ENCODE measurements at regions not wholly inside any gene's neighbourhood (a gene's known extent, or its start where the extent isn't known, plus 50 kb on each side); places are given as distances from the start of the nearest gene placed in this dataset.
"Not testable (repeated sequence)": the region's sequence is repeated elsewhere in the genome, so short reads cannot be mapped to it uniquely, and the experiment has no call there.

DNA sequence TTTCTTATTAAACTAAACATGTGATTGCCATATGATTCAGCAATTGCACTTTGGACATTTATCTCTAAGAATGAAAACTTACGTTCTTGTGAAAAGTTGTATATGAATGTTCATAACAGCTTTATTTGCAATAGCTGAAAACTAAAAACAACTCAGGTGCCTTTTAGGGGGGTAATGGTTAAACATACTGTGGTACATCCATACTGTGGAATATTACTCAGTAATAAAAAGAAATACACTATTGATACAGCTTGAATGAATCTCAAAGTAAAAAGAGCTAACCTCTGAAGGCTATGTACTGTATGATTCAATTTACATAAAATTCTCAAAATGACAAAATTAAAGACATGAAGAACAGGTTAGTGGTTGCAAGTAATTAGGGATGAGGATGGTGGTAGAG is 339.5 kb upstream of the PAPPA start:
- Mint-ChIP-seq H3K4me3 (ENCODE audit: low read depth) (no peak overlapping the region), H3K4me1 (ENCODE audit: low read depth) (no peaks in the 10 kb centered on the region), H3K27me3 (ENCODE audit: low read depth) (no peaks in the 10 kb centered on the region), H3K36me3 (ENCODE audit: low read depth) (no peaks in the 10 kb centered on the region), H3K27ac (no peak overlapping the region), H3K9me3 (peaks cover 3% of the 10 kb centered on the region)
- intact Hi-C loops (cut with micrococcal nuclease), result no loop called here
- DNase-seq (ENCODE audit: low spot score), result no peak

DNA sequence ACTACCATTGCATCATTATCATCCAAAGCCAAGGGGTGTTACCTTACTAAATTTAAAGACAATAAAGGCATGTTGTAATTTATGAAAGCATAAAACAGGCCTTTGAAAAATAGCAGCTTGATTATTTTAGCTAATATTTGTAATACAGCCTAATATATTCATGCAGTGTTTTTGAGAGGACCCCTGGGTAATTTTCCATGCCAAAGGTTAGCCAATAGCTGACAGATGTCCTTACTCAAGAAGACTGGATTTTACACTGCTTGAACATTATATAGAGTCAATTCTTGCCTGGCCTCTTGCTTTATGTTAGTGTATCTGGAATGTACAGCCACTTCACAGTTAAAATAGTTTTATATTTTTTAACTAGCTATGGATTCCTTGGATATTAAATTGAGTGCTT is 337.8 kb upstream of the PAPPA start:
- no peak overlapping the region for H3K4me3 Mint-ChIP-seq (ENCODE audit: low read depth)
- H3K36me3 Mint-ChIP-seq (ENCODE audit: low read depth), result no peaks in the 10 kb centered on the region
- H3K27me3 Mint-ChIP-seq (ENCODE audit: low read depth), result no peaks in the 10 kb centered on the region
- peaks cover 9% of the 10 kb centered on the region for H3K9me3 Mint-ChIP-seq
- intact Hi-C loops (cut with micrococcal nuclease), result no loop called here
- no peak for DNase-seq (ENCODE audit: low spot score)
- H3K4me1 Mint-ChIP-seq (ENCODE audit: low read depth), result no peaks in the 10 kb centered on the region
- no peak overlapping the region for H3K27ac Mint-ChIP-seq

DNA sequence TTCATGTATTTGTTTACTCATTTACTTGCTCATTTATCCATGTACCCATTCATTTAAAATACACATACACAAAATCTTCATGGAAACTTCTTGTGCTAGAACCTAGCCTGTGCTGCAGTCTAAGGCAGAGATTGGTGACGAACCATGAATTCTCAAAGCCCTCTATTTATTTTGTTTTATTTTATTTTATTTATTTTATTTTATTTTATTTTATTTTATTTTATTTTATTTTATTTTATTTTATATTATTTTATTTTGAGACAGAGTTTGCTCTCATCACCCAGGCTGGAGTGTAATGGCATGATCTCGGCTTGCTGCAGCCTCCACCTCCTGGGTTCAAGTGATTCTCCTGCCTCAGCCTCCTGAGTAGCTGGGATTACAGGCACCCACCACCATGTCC is 334.9 kb upstream of the PAPPA start:
- H3K27me3 Mint-ChIP-seq (ENCODE audit: low read depth); DNase-seq (ENCODE audit: low spot score); H3K27ac Mint-ChIP-seq; H3K4me1 Mint-ChIP-seq (ENCODE audit: low read depth); H3K36me3 Mint-ChIP-seq (ENCODE audit: low read depth); H3K4me3 Mint-ChIP-seq (ENCODE audit: low read depth); intact Hi-C loops (cut with micrococcal nuclease): not testable (repeated sequence)
- peaks cover 24% of the 10 kb centered on the region for H3K9me3 Mint-ChIP-seq

DNA sequence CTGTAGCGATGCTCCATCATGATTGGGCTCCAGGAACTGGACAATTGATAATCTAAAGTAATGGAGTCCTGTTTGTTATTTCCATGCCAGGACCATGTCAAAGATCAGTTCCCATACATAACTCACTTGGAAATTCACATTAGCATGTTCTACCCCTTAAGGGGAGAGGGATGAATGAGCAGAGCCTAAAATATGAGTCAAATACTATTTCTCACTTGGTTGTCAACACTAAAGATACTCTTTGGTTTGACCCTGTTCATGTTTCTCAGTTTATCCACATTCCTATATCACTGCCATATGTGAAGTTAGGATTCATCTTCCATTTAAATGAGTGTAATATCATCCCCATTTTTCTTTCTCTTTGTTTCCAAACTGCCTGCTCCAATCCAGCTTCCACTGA is 321.6 kb upstream of the PAPPA start:
- Mint-ChIP-seq H3K27me3 (ENCODE audit: low read depth) (no peaks in the 10 kb centered on the region), H3K27ac (no peak overlapping the region), H3K36me3 (ENCODE audit: low read depth) (no peaks in the 10 kb centered on the region), H3K9me3 (no peaks in the 10 kb centered on the region), H3K4me3 (ENCODE audit: low read depth) (no peak overlapping the region), H3K4me1 (ENCODE audit: low read depth) (no peaks in the 10 kb centered on the region)
- intact Hi-C loops (cut with micrococcal nuclease), result no loop called here
- no peak for DNase-seq (ENCODE audit: low spot score)

DNA sequence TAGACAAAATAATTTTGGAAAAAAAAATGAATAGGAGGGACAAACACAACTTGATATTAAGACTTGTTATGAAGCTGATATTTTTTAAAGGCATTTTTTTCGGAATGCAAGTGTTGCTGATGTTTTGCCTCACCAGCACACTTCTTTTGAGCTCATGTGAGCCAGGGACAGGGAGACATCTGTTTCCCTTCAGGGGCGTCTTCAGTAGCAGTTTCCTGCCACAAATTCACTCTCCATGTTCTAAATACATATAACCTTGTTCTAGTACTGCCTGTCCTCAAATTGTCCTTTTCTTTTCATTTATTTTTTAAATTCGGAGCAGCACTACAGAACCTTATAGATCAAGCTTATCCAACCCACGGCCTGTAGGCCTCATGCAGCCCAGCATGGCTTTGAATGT is 316.0 kb upstream of the PAPPA start:
- DNase-seq (ENCODE audit: low spot score), result no peak
- intact Hi-C loops (cut with micrococcal nuclease), result no loop called here
- no peaks in the 10 kb centered on the region for H3K27me3 Mint-ChIP-seq (ENCODE audit: low read depth)
- H3K4me1 Mint-ChIP-seq (ENCODE audit: low read depth), result no peaks in the 10 kb centered on the region
- H3K36me3 Mint-ChIP-seq (ENCODE audit: low read depth), result no peaks in the 10 kb centered on the region
- H3K27ac Mint-ChIP-seq, result no peak overlapping the region
- H3K9me3 Mint-ChIP-seq, result peaks cover 16% of the 10 kb centered on the region
- H3K4me3 Mint-ChIP-seq (ENCODE audit: low read depth), result no peak overlapping the region

DNA sequence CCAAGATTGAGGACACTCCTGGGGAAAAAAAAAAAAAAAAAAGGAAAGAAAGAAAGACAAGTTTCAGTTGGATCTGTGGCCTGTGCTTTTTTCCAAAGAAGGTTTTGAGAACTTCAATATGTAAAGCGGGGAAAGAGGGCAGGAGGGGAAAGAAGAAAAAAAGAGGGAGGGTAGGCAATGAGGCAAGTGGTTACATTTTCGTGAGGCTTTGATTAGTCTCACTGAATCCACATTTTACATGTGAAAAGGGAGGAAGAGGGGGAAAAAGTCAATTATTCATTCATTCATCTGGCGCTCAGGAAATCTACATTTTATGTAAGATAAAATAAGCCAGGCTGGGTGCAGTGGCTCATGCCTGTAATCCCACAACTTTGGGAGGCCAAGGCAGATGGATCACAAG is 315.2 kb upstream of the PAPPA start:
- no peak for DNase-seq (ENCODE audit: low spot score)
- intact Hi-C loops (cut with micrococcal nuclease), result no loop called here
- Mint-ChIP-seq H3K27ac (no peak overlapping the region), H3K9me3 (peaks cover 16% of the 10 kb centered on the region), H3K4me1 (ENCODE audit: low read depth) (no peaks in the 10 kb centered on the region), H3K4me3 (ENCODE audit: low read depth) (no peak overlapping the region), H3K27me3 (ENCODE audit: low read depth) (no peaks in the 10 kb centered on the region), H3K36me3 (ENCODE audit: low read depth) (no peaks in the 10 kb centered on the region)

DNA sequence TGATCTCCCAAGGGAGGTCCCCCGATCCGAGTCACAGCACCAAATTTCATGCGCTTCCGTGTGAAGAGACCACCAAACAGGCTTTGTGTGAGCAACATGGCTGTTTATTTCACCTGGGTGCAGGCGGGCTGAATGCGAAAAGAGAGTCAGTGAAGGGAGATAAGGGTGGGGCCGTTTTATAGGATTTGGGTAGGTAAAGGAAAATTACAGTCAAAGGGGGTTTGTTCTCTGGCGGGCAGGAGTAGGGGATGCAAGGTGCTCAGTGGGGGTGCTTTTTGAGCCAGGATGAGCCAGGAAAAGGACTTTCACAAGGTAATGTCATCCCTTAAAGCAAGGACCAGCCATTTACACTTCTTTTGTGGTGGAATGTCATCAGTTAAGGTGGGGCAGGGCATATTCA is 309.2 kb upstream of the PAPPA start:
- intact Hi-C loops (cut with micrococcal nuclease); H3K4me1 Mint-ChIP-seq (ENCODE audit: low read depth); DNase-seq (ENCODE audit: low spot score); H3K36me3 Mint-ChIP-seq (ENCODE audit: low read depth); H3K4me3 Mint-ChIP-seq (ENCODE audit: low read depth); H3K27ac Mint-ChIP-seq; H3K27me3 Mint-ChIP-seq (ENCODE audit: low read depth): not testable (repeated sequence)
- peaks cover 11% of the 10 kb centered on the region for H3K9me3 Mint-ChIP-seq

DNA sequence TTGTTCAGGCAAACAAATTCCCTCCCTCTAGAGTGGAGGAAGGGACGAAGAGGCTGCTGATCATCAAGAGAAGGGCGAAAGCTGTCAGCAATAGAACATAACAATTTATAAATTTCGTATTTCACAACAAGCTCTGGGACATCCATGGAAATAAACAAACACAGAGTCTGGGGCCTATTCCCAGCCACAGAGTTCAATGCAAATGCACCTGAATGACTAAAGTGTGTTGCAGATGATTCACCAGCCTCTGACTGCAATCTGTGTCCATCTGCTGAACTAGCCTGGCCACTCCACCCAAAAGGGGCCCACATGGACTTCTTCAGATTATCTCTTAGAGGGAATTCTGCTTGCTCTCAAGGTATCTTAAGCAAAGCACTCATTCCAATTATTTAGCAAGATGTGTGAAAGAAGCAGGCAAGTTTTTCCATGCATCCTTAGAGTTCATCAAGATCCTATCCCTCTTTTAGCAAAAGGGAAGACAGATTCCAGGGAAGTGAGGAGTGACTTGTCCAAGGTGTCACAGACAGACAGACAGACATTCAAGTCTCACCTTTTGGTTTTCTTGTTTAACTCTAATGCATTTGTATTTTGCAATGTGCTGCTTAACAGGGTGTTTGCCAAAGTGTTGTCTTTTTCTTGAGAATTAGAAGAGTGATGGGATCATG is 307.8 kb upstream of the PAPPA start:
- intact Hi-C loops (cut with micrococcal nuclease), result no loop called here
- Mint-ChIP-seq H3K36me3 (ENCODE audit: low read depth) (no peaks in the 10 kb centered on the region), H3K27me3 (ENCODE audit: low read depth) (no peaks in the 10 kb centered on the region), H3K27ac (no peak overlapping the region), H3K4me1 (ENCODE audit: low read depth) (no peaks in the 10 kb centered on the region), H3K9me3 (peaks cover 7% of the 10 kb centered on the region), H3K4me3 (ENCODE audit: low read depth) (no peak overlapping the region)
- DNase-seq (ENCODE audit: low spot score), result no peak

DNA sequence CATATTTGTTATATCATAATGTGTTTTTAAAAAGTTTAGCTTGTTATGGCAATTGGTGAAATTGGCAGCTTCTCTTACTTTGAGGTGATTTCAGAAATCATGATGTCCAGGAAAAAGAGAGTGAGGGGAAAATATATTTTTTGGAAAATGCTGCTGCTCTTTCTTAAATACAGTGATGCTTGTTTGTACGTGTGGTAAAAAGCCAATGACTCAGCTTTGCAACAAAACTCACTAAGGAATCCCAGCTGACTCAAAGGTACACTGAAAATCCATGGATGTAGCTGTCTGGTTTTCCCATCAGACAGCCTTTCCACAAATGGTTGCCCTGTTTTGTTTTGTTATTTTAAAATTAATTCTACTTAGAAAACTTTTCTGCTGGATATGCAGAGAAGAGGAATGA is 306.4 kb upstream of the PAPPA start:
- intact Hi-C loops (cut with micrococcal nuclease), result no loop called here
- H3K4me3 Mint-ChIP-seq (ENCODE audit: low read depth), result no peak overlapping the region
- no peak for DNase-seq (ENCODE audit: low spot score)
- no peaks in the 10 kb centered on the region for H3K27me3 Mint-ChIP-seq (ENCODE audit: low read depth)
- H3K27ac Mint-ChIP-seq, result no peak overlapping the region
- H3K36me3 Mint-ChIP-seq (ENCODE audit: low read depth), result no peaks in the 10 kb centered on the region
- no peaks in the 10 kb centered on the region for H3K4me1 Mint-ChIP-seq (ENCODE audit: low read depth)
- H3K9me3 Mint-ChIP-seq, result peaks cover under 1% of the 10 kb centered on the region

DNA sequence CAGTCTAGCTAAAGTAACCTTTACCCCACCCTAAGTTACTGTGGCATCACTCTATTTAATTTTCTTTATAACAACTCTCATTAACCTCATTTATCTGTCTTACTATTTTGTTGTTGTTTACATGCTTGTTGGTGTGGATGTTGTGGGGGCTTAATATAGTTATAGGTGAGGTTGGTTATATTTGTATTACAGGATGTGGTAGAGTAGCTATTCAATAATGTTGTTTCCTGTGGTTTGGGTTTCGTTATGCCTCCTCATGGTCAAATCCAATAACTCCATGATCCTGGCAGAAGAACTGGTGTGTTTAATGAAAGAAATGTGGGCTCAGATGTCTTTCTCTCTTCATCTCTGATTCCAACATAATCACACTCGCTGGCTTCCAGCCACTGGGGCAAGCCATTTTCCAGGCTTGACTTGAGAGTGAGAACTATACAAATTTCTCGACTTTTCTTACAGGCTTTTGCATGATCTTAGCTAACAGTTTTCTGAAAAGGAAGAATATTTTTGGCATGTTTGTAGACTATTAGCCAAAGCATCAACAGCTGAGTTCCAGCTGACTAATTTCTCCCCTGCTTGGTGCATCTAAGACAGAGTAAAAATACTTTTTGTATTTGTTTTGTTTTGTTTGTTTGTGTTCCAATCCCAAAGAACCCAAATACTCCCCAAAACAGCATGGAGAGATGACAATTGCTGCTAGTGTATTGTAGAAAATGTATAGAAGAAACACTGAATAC is 303.7 kb upstream of the PAPPA start:
- Mint-ChIP-seq H3K4me1 (ENCODE audit: low read depth) (no peaks in the 10 kb centered on the region), H3K36me3 (ENCODE audit: low read depth) (no peaks in the 10 kb centered on the region), H3K27me3 (ENCODE audit: low read depth) (no peaks in the 10 kb centered on the region), H3K27ac (no peak overlapping the region), H3K4me3 (ENCODE audit: low read depth) (no peak overlapping the region), H3K9me3 (no peaks in the 10 kb centered on the region)
- DNase-seq (ENCODE audit: low spot score), result no peak
- intact Hi-C loops (cut with micrococcal nuclease), result no loop called here

DNA sequence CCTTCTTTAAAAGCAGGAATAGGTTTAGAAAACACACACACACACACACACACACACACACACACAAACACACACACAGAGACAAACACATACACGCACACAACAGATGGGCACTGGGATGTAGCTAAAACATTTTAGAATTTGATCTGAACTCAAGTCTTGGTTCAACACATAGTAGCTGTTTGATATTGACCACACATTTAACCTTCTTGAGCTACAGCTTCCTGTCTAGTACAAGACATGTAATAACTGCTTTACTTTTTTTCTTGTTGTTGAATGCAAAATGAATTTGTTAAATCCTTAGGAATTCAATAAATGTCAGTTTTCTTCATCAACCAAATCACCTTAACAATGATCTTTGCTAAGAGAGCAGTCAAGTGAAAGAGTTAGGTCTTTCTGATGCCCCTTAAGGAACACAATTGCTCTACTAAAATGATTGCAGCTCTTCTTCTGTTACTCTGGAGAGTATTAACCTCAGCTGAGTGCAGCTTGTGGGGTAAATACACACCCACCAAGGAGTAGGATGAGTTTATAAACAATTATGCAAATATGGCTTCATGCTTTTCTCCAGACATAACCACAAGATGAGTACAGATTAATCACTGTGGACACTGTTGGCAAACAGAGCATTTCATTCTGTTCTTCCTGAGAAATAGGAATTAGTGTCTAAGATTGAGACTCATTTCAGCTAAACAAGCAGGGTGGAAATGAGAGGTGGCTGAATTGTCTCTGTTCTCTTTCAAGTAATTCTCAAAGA is 302.9 kb upstream of the PAPPA start:
- DNase-seq (ENCODE audit: low spot score), result no peak
- no peak overlapping the region for H3K4me3 Mint-ChIP-seq (ENCODE audit: low read depth)
- no peaks in the 10 kb centered on the region for H3K9me3 Mint-ChIP-seq
- no peaks in the 10 kb centered on the region for H3K27me3 Mint-ChIP-seq (ENCODE audit: low read depth)
- H3K4me1 Mint-ChIP-seq (ENCODE audit: low read depth), result no peaks in the 10 kb centered on the region
- no peaks in the 10 kb centered on the region for H3K36me3 Mint-ChIP-seq (ENCODE audit: low read depth)
- H3K27ac Mint-ChIP-seq, result no peak overlapping the region
- intact Hi-C loops (cut with micrococcal nuclease), result no loop called here

DNA sequence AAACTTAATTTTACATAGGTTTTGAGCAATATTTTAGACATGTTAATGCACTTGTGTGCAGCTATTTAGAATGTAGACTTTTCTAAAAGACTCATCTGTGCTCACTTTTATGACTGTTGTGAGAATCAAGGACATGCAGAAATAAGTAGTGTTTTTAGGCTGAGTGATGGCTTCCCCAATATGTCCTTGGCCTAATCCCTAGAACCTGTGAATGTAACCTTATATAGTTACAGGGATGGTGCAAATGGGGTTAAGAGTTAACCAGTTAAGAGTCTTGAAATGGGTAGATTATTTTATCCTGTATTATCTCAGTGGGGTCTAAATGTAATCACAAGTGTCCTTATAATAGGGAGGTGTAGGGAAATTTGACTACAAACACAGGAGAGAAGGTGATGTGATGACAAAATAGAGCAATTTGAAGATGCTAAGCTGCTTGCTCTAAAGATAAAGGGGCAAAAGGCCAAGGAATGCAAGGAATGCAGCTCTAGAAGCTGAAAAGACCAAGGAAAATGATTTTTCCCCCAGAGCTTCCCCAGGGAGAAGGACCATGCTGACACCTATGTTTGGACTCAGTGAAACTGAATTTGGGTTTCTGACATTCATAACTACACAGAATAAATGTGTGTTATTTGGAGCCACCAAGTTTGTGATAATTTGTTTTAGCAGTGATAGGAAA is 298.0 kb upstream of the PAPPA start:
- H3K27ac Mint-ChIP-seq, result no peak overlapping the region

DNA sequence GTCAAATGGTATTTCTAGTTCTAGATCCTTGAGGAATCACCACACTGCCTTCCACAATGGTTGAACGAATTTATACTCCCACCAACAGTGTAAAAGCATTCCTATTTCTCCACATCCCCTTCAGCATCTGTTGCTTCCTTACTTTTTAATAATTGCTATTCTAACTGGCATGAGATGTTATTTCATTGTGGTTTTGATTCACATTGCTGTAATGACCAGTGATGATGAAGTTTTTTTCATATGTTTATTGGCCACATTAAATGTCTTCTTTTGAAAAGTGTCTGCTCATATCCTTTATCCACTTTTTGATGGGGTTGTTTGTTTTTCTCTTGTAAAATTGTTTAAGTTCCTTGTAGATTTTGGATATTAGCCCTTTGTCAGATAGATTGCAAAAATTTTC is 295.2 kb upstream of the PAPPA start:
- DNase-seq (ENCODE audit: low spot score); H3K4me1 Mint-ChIP-seq (ENCODE audit: low read depth); H3K27ac Mint-ChIP-seq; H3K9me3 Mint-ChIP-seq; H3K4me3 Mint-ChIP-seq (ENCODE audit: low read depth); H3K36me3 Mint-ChIP-seq (ENCODE audit: low read depth); H3K27me3 Mint-ChIP-seq (ENCODE audit: low read depth); intact Hi-C loops (cut with micrococcal nuclease): not testable (repeated sequence)

More for the DNA sequence above, 298.0 kb upstream of the PAPPA start:
- H3K4me1 Mint-ChIP-seq (ENCODE audit: low read depth), result no peaks in the 10 kb centered on the region
- no peak for DNase-seq (ENCODE audit: low spot score)
- H3K4me3 Mint-ChIP-seq (ENCODE audit: low read depth), result no peak overlapping the region
- no peaks in the 10 kb centered on the region for H3K9me3 Mint-ChIP-seq
- intact Hi-C loops (cut with micrococcal nuclease), result no loop called here
- no peaks in the 10 kb centered on the region for H3K36me3 Mint-ChIP-seq (ENCODE audit: low read depth)
- H3K27me3 Mint-ChIP-seq (ENCODE audit: low read depth), result no peaks in the 10 kb centered on the region

Data from activated T-helper 2 cell treated with anti-CD3 and anti-CD28 coated beads, Interferon-gamma antibody, Interleukin-2, Interleukin-4, amounts not matched to agents 10 μg/mL and 5 μg/mL and 100 μg/mL, durations not matched to agents 14 hours and 24 hours and 36 hours (primary cell).